ENCODE measurements at regions not wholly inside any gene's neighbourhood (a gene's known extent, or its start where the extent isn't known, plus 50 kb on each side); places are given as distances from the start of the nearest gene placed in this dataset.

- Histone ChIP-seq H3K4me1 (ENCODE audit: control insufficient read depth, insufficient read depth, low read length) (no peaks in the 10 kb centered on the region), H3K9ac (ENCODE audit: low read length) (no peak overlapping the region), H3K27me3 (ENCODE audit: control insufficient read depth, insufficient read depth, low read length) (no peaks in the 10 kb centered on the region), H3K4me3 (ENCODE audit: low read length) (no peak overlapping the region), H3K36me3 (ENCODE audit: control insufficient read depth, insufficient read depth, low read length) (no peaks in the 10 kb centered on the region), H3K27ac (ENCODE audit: low read depth, low read length) (no peak overlapping the region)
Measured at GRCh38 chr12:61667676-61668075, 592.5 kb upstream of the USP15 start.

GRCh38 chr12:61676520-61676919, 583.7 kb upstream of the USP15 start:
- Histone ChIP-seq H3K4me1 (ENCODE audit: control insufficient read depth, insufficient read depth, low read length) (no peaks in the 10 kb centered on the region), H3K36me3 (ENCODE audit: control insufficient read depth, insufficient read depth, low read length) (no peaks in the 10 kb centered on the region), H3K27ac (ENCODE audit: low read depth, low read length) (no peak overlapping the region), H3K27me3 (ENCODE audit: control insufficient read depth, insufficient read depth, low read length) (no peaks in the 10 kb centered on the region), H3K9ac (ENCODE audit: low read length) (no peak overlapping the region), H3K4me3 (ENCODE audit: low read length) (no peak overlapping the region)

GRCh38 chr12:61687407-61687806, 572.8 kb upstream of the USP15 start:
- Histone ChIP-seq H3K27me3 (ENCODE audit: control insufficient read depth, insufficient read depth, low read length) (no peaks in the 10 kb centered on the region), H3K27ac (ENCODE audit: low read depth, low read length) (no peak overlapping the region), H3K4me3 (ENCODE audit: low read length) (no peak overlapping the region), H3K4me1 (ENCODE audit: control insufficient read depth, insufficient read depth, low read length) (no peaks in the 10 kb centered on the region), H3K9ac (ENCODE audit: low read length) (no peak overlapping the region), H3K36me3 (ENCODE audit: control insufficient read depth, insufficient read depth, low read length) (no peaks in the 10 kb centered on the region)

- H3K27ac ChIP-seq (ENCODE audit: low read depth, low read length), result no peak overlapping the region
- no peaks in the 10 kb centered on the region for H3K36me3 ChIP-seq (ENCODE audit: control insufficient read depth, insufficient read depth, low read length)
- H3K9ac ChIP-seq (ENCODE audit: low read length), result no peak overlapping the region
- no peak overlapping the region for H3K4me3 ChIP-seq (ENCODE audit: low read length)
- no peaks in the 10 kb centered on the region for H3K4me1 ChIP-seq (ENCODE audit: control insufficient read depth, insufficient read depth, low read length)
- H3K27me3 ChIP-seq (ENCODE audit: control insufficient read depth, insufficient read depth, low read length), result no peaks in the 10 kb centered on the region
Measured at GRCh38 chr12:61694214-61694613, 566.0 kb upstream of the USP15 start.

GRCh38 chr12:61701471-61701870, 558.7 kb upstream of the USP15 start:
- Histone ChIP-seq H3K4me3 (ENCODE audit: low read length) (no peak overlapping the region), H3K4me1 (ENCODE audit: control insufficient read depth, insufficient read depth, low read length) (no peaks in the 10 kb centered on the region), H3K27ac (ENCODE audit: low read depth, low read length) (no peak overlapping the region), H3K36me3 (ENCODE audit: control insufficient read depth, insufficient read depth, low read length) (no peaks in the 10 kb centered on the region), H3K27me3 (ENCODE audit: control insufficient read depth, insufficient read depth, low read length) (no peaks in the 10 kb centered on the region), H3K9ac (ENCODE audit: low read length) (no peak overlapping the region)

- H3K27me3 ChIP-seq (ENCODE audit: control insufficient read depth, insufficient read depth, low read length), result no peaks in the 10 kb centered on the region
- no peaks in the 10 kb centered on the region for H3K36me3 ChIP-seq (ENCODE audit: control insufficient read depth, insufficient read depth, low read length)
- no peak overlapping the region for H3K9ac ChIP-seq (ENCODE audit: low read length)
- H3K27ac ChIP-seq (ENCODE audit: low read depth, low read length), result no peak overlapping the region
- no peaks in the 10 kb centered on the region for H3K4me1 ChIP-seq (ENCODE audit: control insufficient read depth, insufficient read depth, low read length)
- no peak overlapping the region for H3K4me3 ChIP-seq (ENCODE audit: low read length)
Measured at GRCh38 chr12:61706783-61707182, 553.4 kb upstream of the USP15 start.

- Histone ChIP-seq H3K9ac (ENCODE audit: low read length) (no peak overlapping the region), H3K4me3 (ENCODE audit: low read length) (no peak overlapping the region), H3K4me1 (ENCODE audit: control insufficient read depth, insufficient read depth, low read length) (no peaks in the 10 kb centered on the region), H3K36me3 (ENCODE audit: control insufficient read depth, insufficient read depth, low read length) (no peaks in the 10 kb centered on the region), H3K27me3 (ENCODE audit: control insufficient read depth, insufficient read depth, low read length) (no peaks in the 10 kb centered on the region), H3K27ac (ENCODE audit: low read depth, low read length) (no peak overlapping the region)
Measured at GRCh38 chr12:61713121-61713520, 547.1 kb upstream of the USP15 start.

- Histone ChIP-seq H3K4me3 (ENCODE audit: low read length) (no peak overlapping the region), H3K36me3 (ENCODE audit: control insufficient read depth, insufficient read depth, low read length) (no peaks in the 10 kb centered on the region), H3K27ac (ENCODE audit: low read depth, low read length) (no peak overlapping the region), H3K27me3 (ENCODE audit: control insufficient read depth, insufficient read depth, low read length) (no peaks in the 10 kb centered on the region), H3K4me1 (ENCODE audit: control insufficient read depth, insufficient read depth, low read length) (no peaks in the 10 kb centered on the region), H3K9ac (ENCODE audit: low read length) (no peak overlapping the region)
Measured at GRCh38 chr12:61717986-61718385, 542.2 kb upstream of the USP15 start.

GRCh38 chr12:61739925-61740324, 520.3 kb upstream of the USP15 start:
- Histone ChIP-seq H3K27me3 (ENCODE audit: control insufficient read depth, insufficient read depth, low read length) (no peaks in the 10 kb centered on the region), H3K4me3 (ENCODE audit: low read length) (no peak overlapping the region), H3K27ac (ENCODE audit: low read depth, low read length) (no peak overlapping the region), H3K36me3 (ENCODE audit: control insufficient read depth, insufficient read depth, low read length) (no peaks in the 10 kb centered on the region), H3K9ac (ENCODE audit: low read length) (no peak overlapping the region), H3K4me1 (ENCODE audit: control insufficient read depth, insufficient read depth, low read length) (no peaks in the 10 kb centered on the region)

GRCh38 chr12:61750604-61751003, 509.6 kb upstream of the USP15 start:
- Histone ChIP-seq H3K27me3 (ENCODE audit: control insufficient read depth, insufficient read depth, low read length) (no peaks in the 10 kb centered on the region), H3K27ac (ENCODE audit: low read depth, low read length) (no peak overlapping the region)

GRCh38 chr12:61754214-61754613, 506.0 kb upstream of the USP15 start:
- Histone ChIP-seq H3K27me3 (ENCODE audit: control insufficient read depth, insufficient read depth, low read length) (no peaks in the 10 kb centered on the region), H3K4me1 (ENCODE audit: control insufficient read depth, insufficient read depth, low read length) (no peaks in the 10 kb centered on the region), H3K9ac (ENCODE audit: low read length) (no peak overlapping the region), H3K36me3 (ENCODE audit: control insufficient read depth, insufficient read depth, low read length) (no peaks in the 10 kb centered on the region), H3K27ac (ENCODE audit: low read depth, low read length) (no peak overlapping the region), H3K4me3 (ENCODE audit: low read length) (no peak overlapping the region)

More at GRCh38 chr12:61750604-61751003, 509.6 kb upstream of the USP15 start:
- H3K4me1 ChIP-seq (ENCODE audit: control insufficient read depth, insufficient read depth, low read length), result no peaks in the 10 kb centered on the region
- H3K4me3 ChIP-seq (ENCODE audit: low read length), result no peak overlapping the region
- H3K36me3 ChIP-seq (ENCODE audit: control insufficient read depth, insufficient read depth, low read length), result no peaks in the 10 kb centered on the region
- no peak overlapping the region for H3K9ac ChIP-seq (ENCODE audit: low read length)

GRCh38 chr12:61757831-61758505, 502.2 kb upstream of the USP15 start:
- no peaks in the 10 kb centered on the region for H3K36me3 ChIP-seq (ENCODE audit: control insufficient read depth, insufficient read depth, low read length)
- no peak overlapping the region for H3K27ac ChIP-seq (ENCODE audit: low read depth, low read length)
- H3K4me3 ChIP-seq (ENCODE audit: low read length), result no peak overlapping the region
- H3K27me3 ChIP-seq (ENCODE audit: control insufficient read depth, insufficient read depth, low read length), result no peaks in the 10 kb centered on the region
- H3K4me1 ChIP-seq (ENCODE audit: control insufficient read depth, insufficient read depth, low read length), result no peaks in the 10 kb centered on the region
- no peak overlapping the region for H3K9ac ChIP-seq (ENCODE audit: low read length)

GRCh38 chr12:61758661-61759060, 501.5 kb upstream of the USP15 start:
- no peak overlapping the region for H3K27ac ChIP-seq (ENCODE audit: low read depth, low read length)
- no peak overlapping the region for H3K9ac ChIP-seq (ENCODE audit: low read length)
- no peak overlapping the region for H3K4me3 ChIP-seq (ENCODE audit: low read length)
- no peaks in the 10 kb centered on the region for H3K36me3 ChIP-seq (ENCODE audit: control insufficient read depth, insufficient read depth, low read length)
- no peaks in the 10 kb centered on the region for H3K27me3 ChIP-seq (ENCODE audit: control insufficient read depth, insufficient read depth, low read length)
- H3K4me1 ChIP-seq (ENCODE audit: control insufficient read depth, insufficient read depth, low read length), result no peaks in the 10 kb centered on the region
